ENCODE measurements at regions not wholly inside any gene's neighbourhood (a gene's known extent, or its start where the extent isn't known, plus 50 kb on each side); places are given as distances from the start of the nearest gene placed in this dataset.

DNA sequence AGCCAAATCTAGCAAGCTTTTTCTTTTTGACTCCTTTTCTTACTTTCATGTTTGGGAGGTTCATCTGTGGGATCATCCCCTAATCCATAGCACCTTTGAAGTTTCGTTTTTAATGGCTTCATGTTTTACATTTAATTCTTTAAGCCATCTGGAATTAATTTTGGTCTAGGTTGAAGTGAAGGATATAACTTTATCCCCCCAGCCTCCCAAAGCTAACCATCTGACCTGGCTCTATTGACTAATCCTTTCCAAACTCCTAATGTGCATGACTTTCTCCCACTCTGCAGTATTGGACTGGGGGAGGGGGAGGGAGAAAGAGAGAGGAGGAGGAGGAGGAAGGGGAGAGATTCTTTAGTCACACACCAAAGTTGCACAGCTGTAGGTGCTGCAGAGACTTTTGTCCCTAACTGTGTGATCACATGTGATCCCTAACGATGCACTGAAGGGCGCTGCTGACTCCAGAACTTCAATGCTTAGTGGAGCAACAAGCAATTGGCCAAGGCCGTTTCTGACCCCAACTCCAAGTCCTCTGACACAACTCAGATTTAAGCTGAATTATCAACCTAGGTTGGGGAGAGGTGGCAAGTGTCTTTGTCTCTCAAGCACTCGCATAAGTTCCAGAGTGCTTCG, 191.6 kb downstream of the HUNK start:
- intact Hi-C loops (cut with micrococcal nuclease; ENCODE audit: unreplicated experiment) (no loop called here), in situ Hi-C loops (cut with MboI) (no loop called here)
- H3K4me1 ChIP-seq (ENCODE audit: control insufficient read depth, insufficient read depth, low read length), result no peaks in the 10 kb centered on the region
- ChIA-PET CTCF (no interaction called here), SMC1A (ENCODE audit: uncharacterized antibody, unreplicated experiment) (no interaction called here), RAD21 (ENCODE audit: unreplicated experiment) (no interaction called here), POLR2A (no interaction called here)
- 31% methylated on average over 6 of the region's 6 CpGs for WGBS (ENCODE audit: insufficient coverage, insufficient replicate concordance, low lambda C conversion rate, missing lambda C conversion rate)
- no peaks in the 10 kb centered on the region for H3K27me3 ChIP-seq (replicated peaks in 1 of 2; ENCODE audit: control insufficient read depth in 2 of 2, insufficient read depth in 2 of 2, low read length in 1 of 2)
- no peaks in the 10 kb centered on the region for H3K79me2 ChIP-seq (ENCODE audit: control insufficient read depth, insufficient read depth, low read length)
- H4K20me1 ChIP-seq (ENCODE audit: control insufficient read depth, insufficient read depth), result no peaks in the 10 kb centered on the region
- no peaks in the 10 kb centered on the region for H3K36me3 ChIP-seq (ENCODE audit: control insufficient read depth in 2 of 2, insufficient read depth in 2 of 2, low read length in 1 of 2)
- H3K4me3 ChIP-seq, result no peak overlapping the region
- DNase-seq (ENCODE audit: low read depth, low spot score), result no peak
- TF ChIP-seq, protein P1, sequence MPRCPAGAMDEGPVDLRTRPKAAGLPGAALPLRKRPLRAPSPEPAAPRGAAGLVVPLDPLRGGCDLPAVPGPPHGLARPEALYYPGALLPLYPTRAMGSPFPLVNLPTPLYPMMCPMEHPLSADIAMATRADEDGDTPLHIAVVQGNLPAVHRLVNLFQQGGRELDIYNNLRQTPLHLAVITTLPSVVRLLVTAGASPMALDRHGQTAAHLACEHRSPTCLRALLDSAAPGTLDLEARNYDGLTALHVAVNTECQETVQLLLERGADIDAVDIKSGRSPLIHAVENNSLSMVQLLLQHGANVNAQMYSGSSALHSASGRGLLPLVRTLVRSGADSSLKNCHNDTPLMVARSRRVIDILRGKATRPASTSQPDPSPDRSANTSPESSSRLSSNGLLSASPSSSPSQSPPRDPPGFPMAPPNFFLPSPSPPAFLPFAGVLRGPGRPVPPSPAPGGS (IDR thresholded peaks at IDR 0.05; ENCODE audit: borderline replicate concordance, insufficient read depth, low read depth, low read length, poor library complexity, severe bottlenecking), result no peak
- TF ChIP-seq KAT2A (conservative IDR thresholded peaks at IDR 0.05; ENCODE audit: control insufficient read depth, low read depth, low read length) (no peak), CREB1 (IDR thresholded peaks at IDR 0.05; ENCODE audit: low read depth) (no peak), YBX1 (IDR thresholded peaks at IDR 0.05) (no peak), SMAD5 (IDR thresholded peaks at IDR 0.05; ENCODE audit: low read depth) (no peak), FOS (IDR thresholded peaks at IDR 0.05; ENCODE audit: borderline replicate concordance, extremely low read depth, insufficient read length) (no peak), MEF2B (IDR thresholded peaks at IDR 0.05; ENCODE audit: partially characterized antibody, poor library complexity, severe bottlenecking) (no peak), WRNIP1 (IDR thresholded peaks at IDR 0.05; ENCODE audit: borderline replicate concordance, low read depth, low read length) (no peak), IRF4 (IDR thresholded peaks at IDR 0.05; ENCODE audit: low read depth, low read length) (no peak), ZNF384 (IDR thresholded peaks at IDR 0.05; ENCODE audit: borderline replicate concordance, low read depth, low read length) (no peak), ESRRA (IDR thresholded peaks at IDR 0.05; ENCODE audit: low read length) (no peak), NR2F1 (conservative IDR thresholded peaks at IDR 0.05) (no peak), MYC (IDR thresholded peaks at IDR 0.05; ENCODE audit: insufficient read depth, insufficient read length, insufficient replicate concordance, low read length, severe bottlenecking) (no peak), BCL11A (IDR thresholded peaks at IDR 0.05; ENCODE audit: low read depth, low read length) (no peak), CBFB (IDR thresholded peaks at IDR 0.05; ENCODE audit: low read depth) (no peak), ATF7 (IDR thresholded peaks at IDR 0.05; ENCODE audit: low read depth) (no peak)
- TF ChIP-seq, protein P2, sequence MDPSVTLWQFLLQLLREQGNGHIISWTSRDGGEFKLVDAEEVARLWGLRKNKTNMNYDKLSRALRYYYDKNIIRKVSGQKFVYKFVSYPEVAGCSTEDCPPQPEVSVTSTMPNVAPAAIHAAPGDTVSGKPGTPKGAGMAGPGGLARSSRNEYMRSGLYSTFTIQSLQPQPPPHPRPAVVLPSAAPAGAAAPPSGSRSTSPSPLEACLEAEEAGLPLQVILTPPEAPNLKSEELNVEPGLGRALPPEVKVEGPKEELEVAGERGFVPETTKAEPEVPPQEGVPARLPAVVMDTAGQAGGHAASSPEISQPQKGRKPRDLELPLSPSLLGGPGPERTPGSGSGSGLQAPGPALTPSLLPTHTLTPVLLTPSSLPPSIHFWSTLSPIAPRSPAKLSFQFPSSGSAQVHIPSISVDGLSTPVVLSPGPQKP (IDR thresholded peaks at IDR 0.05; ENCODE audit: low read depth, low read length), result no peak
- no peak for FAIRE-seq
- no peak overlapping the region for H3K4me2 ChIP-seq (ENCODE audit: control insufficient read depth, insufficient read depth)
- H3K27ac ChIP-seq (ENCODE audit: control insufficient read depth, insufficient read depth), result no peak overlapping the region
- no peak overlapping the region for H3K9ac ChIP-seq (ENCODE audit: control insufficient read depth, insufficient read depth, low read length)
- no peak for ATAC-seq
- no peak overlapping the region for H2AFZ ChIP-seq (ENCODE audit: control insufficient read depth, low read depth, low read length)
- no peaks in the 10 kb centered on the region for H3K9me3 ChIP-seq (replicated peaks; ENCODE audit: control insufficient read depth, insufficient read depth, low read length)
- no TSS peak for BruUV-seq (replicated peaks)
